ENCODE measurements at regions not wholly inside any gene's neighbourhood (a gene's known extent, or its start where the extent isn't known, plus 50 kb on each side); places are given as distances from the start of the nearest gene placed in this dataset.

GRCh38 chr1:29682171-29682918 is 446.0 kb downstream of the PTPRU start:
- peak; percentile 65 for DNase-seq (ENCODE audit: low spot score)

GRCh38 chr1:29681416-29681815 is 445.1 kb downstream of the PTPRU start:
- peak; percentile 1 for DNase-seq (ENCODE audit: low spot score)

- DNase-seq (ENCODE audit: low spot score) = peak; percentile 9
Measured at GRCh38 chr1:29679828-29680558, 443.7 kb downstream of the PTPRU start.

DNA sequence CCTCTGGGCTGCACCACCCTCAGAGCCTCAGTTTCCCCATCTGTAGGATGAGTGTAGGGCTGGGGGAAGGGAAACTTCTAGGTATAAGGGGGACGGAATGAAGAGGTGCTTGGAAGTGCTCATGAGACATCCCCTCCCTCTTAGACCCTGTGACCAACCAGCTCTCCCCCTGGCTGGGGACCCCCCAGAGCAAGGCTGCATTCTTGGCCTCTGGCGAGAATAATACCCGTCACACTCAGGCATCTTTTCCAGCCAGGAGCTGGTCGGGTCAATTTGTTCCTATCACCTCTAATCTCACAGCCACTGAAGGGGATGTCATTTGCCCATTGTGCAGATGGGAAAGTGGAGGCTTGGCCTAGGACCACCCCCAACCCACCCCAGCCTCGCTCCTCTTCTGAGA is 443.0 kb downstream of the PTPRU start:
- peak; percentile 3 for DNase-seq (ENCODE audit: low spot score)

- peak; percentile 64 for DNase-seq (ENCODE audit: low spot score)
Measured at GRCh38 chr1:29677028-29678024, 441.0 kb downstream of the PTPRU start.

- peak; percentile 1 for DNase-seq (ENCODE audit: low spot score)
Measured at GRCh38 chr1:29676496-29676895, 440.2 kb downstream of the PTPRU start.

DNA sequence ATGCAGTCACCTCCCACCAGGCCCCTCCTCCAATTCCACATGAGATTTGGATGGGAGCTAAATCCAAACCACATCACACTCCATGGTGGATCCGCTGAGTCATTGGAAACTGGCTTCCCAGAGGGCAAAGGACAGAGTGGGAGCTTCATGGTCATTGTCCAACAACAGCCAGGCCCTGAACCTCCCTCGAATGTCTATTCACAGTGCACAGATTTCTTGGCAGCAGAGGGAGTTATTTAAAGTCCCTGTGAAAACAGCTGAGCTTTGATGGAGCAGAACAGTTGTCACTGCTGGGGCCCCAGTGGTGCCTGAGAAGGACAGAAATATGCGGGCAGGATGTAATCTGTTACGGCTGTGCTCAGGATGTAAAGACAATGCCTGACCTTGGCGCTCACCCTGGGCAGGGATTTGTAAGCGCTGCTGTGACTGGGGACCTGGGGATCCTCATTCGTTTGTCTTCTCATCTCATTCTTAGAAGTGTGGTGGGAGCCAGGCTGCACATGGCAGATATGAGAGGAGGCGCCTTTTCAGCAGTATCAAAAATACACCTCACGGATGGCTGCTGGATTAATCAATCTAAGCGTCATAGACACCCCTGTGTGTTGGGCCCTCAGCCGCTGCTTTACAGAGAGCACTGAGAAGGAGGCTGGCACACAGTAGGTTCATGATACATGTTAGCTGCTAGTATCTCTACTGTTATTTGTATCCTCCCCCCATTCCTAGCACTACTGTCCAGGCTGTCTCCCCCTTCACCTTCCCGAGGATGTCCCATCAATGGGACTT is 439.4 kb downstream of the PTPRU start:
- peak; percentile 8 for DNase-seq (ENCODE audit: low spot score)

DNA sequence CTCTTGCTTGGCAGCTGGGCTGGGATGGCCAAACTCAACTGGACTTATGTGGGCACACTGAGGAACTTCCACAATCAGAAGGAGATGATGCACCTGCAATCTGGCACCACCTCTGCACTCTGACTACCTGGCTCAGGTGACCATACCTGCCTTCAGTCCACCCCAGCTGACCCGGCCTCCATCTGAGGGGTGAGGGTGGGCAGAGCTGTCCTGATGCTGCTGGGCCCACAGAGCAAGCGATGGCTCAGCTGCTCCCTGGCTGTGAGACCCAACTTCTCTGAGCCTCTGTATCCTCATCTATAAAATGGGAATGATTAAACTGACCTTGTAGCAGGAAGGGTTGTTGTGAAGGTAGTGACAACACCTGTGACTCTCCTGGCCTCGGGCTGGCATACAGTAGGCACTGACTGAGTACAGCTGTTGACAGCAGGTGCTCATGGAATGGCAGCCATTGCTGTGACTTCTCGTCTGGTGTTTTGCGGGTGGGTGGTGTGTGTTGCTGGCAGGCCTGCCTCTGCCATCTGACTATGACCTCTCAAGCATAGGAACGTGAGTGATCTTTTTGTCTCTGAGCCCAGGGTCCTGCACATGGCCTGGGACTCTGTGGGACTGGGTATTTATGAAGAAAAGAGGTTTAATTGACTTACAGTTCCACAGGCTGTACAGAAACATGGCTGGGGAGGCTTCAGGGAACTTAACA is 438.5 kb downstream of the PTPRU start:
- peak; percentile 4 for DNase-seq (ENCODE audit: low spot score)

GRCh38 chr1:29673669-29674626 is 437.6 kb downstream of the PTPRU start:
- DNase-seq (ENCODE audit: low spot score) = peak; percentile 8

DNA sequence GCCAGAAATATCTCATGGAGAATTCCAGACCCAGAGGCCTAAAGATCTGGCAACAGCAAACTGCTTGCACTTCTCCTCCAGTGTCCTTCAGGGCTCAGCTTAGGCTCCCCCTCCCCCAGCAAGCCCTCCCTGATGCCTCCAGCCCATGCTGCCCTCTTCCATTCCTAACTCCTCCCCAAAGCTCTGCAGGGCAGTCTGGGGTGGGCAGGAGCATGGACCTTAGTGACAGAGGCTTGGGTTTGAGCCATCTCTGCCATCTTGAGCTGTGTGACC is 436.8 kb downstream of the PTPRU start:
- DNase-seq (ENCODE audit: low spot score) = peak; percentile 2

DNA sequence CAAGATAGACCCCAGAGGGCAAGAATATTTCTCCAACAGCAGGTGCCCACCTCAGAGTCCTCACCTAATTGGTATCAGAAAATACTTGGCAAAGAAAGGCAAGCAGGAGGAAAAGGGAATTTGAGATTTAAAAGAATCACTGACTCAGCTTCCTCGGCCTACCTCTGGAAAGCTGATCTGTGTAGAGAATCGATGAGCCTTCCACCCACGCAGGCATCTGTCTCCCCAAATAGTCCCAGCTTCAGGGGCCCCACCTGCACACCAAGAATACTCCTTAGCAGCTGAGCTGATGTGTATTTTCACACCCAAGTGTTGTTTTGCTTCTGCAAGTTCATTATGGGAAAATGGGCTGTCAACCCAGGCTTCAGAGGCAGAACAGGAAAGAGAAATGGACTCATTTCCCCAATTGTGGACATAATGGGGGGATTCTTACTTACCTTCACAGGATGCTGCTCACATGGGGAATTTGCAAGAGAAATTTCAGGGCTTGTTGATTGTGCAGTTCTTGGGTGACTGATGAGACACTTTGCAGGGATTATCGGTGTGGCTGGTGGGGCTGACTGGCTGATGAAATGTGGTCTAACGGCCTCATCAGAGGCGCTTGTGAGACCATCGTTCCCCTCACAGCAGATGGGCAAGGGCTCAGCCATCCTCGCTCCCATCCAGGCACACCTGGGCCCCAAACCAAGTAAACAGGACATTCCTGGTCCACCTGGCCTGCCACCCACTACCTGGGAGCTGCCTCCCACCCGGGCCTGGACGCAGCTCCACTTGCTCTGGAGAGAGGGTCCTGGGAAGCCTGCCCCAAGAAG is 436.3 kb downstream of the PTPRU start:
- DNase-seq (ENCODE audit: low spot score) = peak; percentile 4

DNA sequence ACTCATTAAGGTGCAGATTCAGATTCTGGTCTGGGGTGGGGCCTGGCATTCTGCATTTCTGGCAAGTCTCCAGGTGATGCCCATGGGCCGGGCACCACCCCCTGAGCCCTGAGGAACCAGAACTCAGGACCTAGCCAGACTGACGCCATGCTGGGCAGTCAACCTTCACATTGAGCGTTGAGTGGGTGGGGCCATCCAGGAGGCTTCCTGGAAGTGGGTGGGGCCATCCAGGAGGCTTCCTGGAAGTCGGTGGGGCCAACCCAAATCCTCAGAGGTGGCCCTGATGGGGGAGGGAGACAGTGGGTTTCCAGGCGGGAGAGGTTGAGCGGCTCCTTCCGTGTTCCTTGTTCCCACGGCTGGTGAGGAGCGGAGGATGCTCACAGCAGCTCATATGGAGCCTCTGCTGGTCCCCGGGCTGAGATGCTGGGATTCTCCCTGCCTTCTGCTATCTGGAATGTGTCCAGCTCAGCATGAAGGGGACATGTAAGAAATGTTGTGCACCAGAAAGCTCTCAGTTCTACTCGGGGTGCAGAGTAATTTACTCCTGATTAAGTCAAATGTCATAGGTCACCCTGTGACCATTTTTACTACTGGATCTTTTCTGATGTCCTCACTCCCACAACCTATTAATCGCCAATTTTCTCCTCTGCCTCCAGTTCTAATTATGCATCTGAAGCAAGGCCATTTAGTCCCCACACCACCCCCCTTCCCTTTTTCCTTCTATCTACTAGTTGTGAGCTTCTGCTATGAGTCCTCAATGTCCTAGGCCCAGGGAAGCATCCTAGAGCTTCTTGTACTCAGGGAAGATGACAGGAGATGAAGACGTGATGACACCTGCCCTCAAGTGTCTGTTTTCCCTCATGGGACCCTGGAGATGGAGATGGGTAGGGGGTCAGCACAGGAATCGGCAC is 435.4 kb downstream of the PTPRU start:
- peak; percentile 7 for DNase-seq (ENCODE audit: low spot score)

GRCh38 chr1:29670752-29671151 is 434.4 kb downstream of the PTPRU start:
- DNase-seq (ENCODE audit: low spot score) = peak; percentile 6

DNA sequence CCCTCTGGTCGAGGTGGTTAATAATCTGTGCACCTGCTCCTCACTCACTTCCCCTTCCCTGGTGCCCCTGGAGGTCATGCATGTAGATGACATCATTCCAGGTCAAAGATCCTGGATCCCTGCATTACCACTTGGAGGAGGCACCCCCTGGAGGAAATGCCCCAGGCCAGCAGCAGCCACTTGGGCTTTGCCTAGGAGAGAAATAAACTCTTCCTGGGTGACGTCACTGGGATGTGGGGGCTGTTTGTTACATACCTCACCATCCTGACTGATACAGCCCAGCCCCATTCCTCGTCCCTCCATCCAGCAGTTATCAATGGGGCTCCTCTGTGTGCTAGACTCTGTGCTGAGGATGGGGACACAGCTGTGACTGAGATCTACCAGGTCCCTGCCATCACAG is 433.6 kb downstream of the PTPRU start:
- peak; percentile 12 for DNase-seq (ENCODE audit: low spot score)

DNA sequence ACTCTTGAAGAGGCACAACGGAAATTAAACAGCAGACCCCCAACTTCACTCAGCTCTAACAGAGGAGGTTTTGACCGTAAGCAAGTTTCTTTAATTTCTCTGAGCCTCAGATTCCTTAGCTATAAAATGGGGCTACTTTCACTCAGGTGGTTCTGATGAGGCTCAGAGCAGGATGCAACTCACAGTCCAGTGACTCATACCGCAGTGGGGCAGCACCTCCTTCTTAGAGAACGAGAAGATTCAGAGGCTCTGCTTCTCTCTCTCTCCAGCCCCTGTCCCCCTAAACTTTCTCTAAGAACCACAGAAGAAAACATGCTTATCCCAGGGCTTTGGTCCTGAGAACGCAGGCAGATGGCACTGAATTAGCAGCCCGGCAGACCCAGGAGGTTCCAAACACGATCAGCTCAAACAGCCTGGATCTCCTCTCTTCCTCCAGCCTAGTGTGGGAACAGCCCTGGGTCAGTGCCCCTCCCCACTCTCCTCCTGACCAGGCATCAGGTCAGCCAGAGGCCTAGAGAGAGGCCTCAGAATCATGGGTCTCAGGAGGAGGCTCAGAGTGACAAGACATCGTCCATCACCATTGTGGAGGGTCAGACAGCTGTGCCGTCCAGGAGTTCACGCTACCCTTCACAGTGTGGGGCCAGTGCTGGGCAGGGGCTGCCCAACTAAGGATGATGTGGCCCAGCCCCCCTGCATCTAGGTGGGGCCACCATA is 433.0 kb downstream of the PTPRU start:
- DNase-seq (ENCODE audit: low spot score) = peak; percentile 10

DNA sequence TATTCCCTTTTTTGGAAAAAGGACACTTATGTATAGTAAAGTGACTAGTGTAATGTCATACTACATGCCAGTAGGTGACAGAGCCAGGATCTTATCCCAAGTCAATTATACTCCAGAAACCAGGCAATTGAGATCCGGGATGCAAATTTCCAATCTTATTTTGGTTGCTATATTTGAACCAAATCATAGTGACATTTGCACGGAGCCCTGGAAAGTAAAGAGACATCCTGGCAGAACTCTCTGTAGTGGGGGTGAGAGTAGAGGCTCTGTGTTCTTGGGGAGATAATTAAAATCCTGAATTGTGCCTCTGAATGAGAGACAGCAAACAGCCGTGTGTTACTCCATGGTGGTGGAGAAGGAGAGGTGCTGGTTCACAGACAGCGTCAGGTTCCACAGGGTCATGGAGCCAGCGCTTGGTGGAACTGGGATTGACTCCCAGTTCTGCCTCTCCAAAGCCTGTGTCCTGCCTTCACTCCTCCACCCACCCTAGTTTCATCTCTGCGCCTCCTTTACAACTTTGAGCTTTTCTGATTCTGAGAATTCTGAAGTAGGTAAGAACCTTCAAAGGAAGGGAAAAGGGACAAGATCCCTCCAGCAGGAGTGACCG is 432.3 kb downstream of the PTPRU start:
- peak; percentile 3 for DNase-seq (ENCODE audit: low spot score)

DNA sequence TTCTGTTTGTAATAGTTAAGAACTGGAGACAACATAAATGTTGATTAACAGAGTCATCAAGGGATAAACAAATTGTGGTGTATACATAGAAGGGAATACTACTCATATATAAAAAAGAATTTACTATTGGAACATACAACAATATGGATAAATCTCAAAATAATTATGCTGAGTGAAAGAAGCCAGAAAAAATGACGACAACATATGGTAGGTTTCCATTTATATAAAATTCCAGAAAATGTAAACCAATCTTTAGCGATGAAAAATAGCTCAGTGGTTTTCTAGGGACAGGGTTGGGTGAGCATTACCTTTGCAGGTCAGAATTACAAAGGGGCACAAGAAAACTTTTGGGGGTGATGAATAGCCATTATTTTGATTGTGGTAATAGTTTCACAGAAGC is 431.6 kb downstream of the PTPRU start:
- DNase-seq (ENCODE audit: low spot score) = no peak
